ENCODE measurements at regions not wholly inside any gene's neighbourhood (a gene's known extent, or its start where the extent isn't known, plus 50 kb on each side); places are given as distances from the start of the nearest gene placed in this dataset.

GRCh38 chr1:19563324-19564097 is 78.2 kb upstream of the CAPZB start (continued):
- TF ChIP-seq PHB2 (IDR thresholded peaks at IDR 0.05; ENCODE audit: partially characterized antibody) (no peak), TARDBP (CRISPR knock-in tag; IDR thresholded peaks at IDR 0.05) (no peak)

DNA sequence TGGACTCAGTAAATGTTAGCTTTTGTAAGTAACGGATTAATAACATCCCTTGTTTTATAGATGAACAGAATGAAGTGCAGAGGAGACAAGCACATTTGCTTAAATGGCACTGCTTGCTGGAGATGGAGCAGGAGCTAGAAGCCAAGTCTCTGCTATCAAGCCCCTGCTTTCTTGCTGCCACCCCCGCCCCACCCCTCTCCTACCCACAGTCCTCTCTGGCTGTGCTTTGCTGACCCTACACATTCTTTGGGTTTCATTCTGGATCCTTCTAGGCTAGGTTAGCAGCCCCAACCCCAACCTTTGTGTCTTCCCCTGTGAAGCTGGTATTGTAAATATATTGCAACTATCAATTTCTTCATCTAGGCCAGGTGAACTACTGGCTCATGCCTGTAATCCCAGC is 77.5 kb upstream of the CAPZB start:
- POLR2A ChIA-PET, result no interaction called here
- H3K9ac ChIP-seq (ENCODE audit: insufficient read depth, low read depth, low read length), result no peak overlapping the region
- WGBS (ENCODE audit: low lambda C conversion rate), result 29% methylated on average over 2 of the region's 2 CpGs
- 0 out of 2 replicates have a peak, but pooled peaks cover 4% of the 10 kb centered on the region for H3K4me1 ChIP-seq (ENCODE audit: insufficient read depth, low read length)
- peaks cover 1 to 23% of the 10 kb centered on the region in 2 experiments; a peak in 4 of 5 replicates for H3K27me3 ChIP-seq (ENCODE audit: control insufficient read depth in 1 of 2, insufficient read depth in 2 of 2, low read length in 2 of 2)
- no peak overlapping the region for H2AFZ ChIP-seq (ENCODE audit: low read length)
- CTCF ChIA-PET (ENCODE audit: low intra/inter-chr PET ratio, low total read pairs), result no interaction called here
- H4K20me1 ChIP-seq (ENCODE audit: insufficient read depth, low read length), result no peaks in the 10 kb centered on the region
- in situ Hi-C loops (cut with HindIII; ENCODE audit: extremely low pct_ligation_motif_present, low pct_unique_long_range_greater_than_20kb), result no loop called here
- H3K27ac ChIP-seq (ENCODE audit: extremely low read length, insufficient read depth, low read length), result no peak overlapping the region
- H3K79me2 ChIP-seq (ENCODE audit: insufficient read depth, low read length), result no peaks in the 10 kb centered on the region
- H3K4me2 ChIP-seq (ENCODE audit: low read depth, low read length), result no peak overlapping the region
- no peaks in the 10 kb centered on the region for H3K36me3 ChIP-seq (replicated peaks in 1 of 2; ENCODE audit: control insufficient read depth in 1 of 2, insufficient read depth in 2 of 2, low read length in 2 of 2)
- DNase-seq (ENCODE audit: low spot score) (no peak), ATAC-seq (no peak), FAIRE-seq (no peak)
- no peak overlapping the region for H3K4me3 ChIP-seq (replicated peaks in 1 of 3; ENCODE audit: insufficient read depth in 1 of 3, low read depth in 2 of 3, low read length in 3 of 3)
- intact Hi-C loops (cut with micrococcal nuclease; ENCODE audit: unreplicated experiment), result no loop called here
- no TSS peak for BruUV-seq (replicated peaks)
- no peaks in the 10 kb centered on the region for H3K9me3 ChIP-seq (ENCODE audit: low read length)
- no peak for TF ChIP-seq ZNF850 (CRISPR knock-in tag; conservative IDR thresholded peaks at IDR 0.05)
- TF ChIP-seq BCL3 (CRISPR knock-in tag; IDR thresholded peaks at IDR 0.05), result no peak
- no peak for TF ChIP-seq SALL2 (CRISPR knock-in tag; IDR thresholded peaks at IDR 0.05)
- TF ChIP-seq KDM1A (CRISPR knock-in tag; IDR thresholded peaks at IDR 0.05), result no peak
- TF ChIP-seq ZNF160 (CRISPR knock-in tag; IDR thresholded peaks at IDR 0.05), result no peak
- TF ChIP-seq, protein P1, sequence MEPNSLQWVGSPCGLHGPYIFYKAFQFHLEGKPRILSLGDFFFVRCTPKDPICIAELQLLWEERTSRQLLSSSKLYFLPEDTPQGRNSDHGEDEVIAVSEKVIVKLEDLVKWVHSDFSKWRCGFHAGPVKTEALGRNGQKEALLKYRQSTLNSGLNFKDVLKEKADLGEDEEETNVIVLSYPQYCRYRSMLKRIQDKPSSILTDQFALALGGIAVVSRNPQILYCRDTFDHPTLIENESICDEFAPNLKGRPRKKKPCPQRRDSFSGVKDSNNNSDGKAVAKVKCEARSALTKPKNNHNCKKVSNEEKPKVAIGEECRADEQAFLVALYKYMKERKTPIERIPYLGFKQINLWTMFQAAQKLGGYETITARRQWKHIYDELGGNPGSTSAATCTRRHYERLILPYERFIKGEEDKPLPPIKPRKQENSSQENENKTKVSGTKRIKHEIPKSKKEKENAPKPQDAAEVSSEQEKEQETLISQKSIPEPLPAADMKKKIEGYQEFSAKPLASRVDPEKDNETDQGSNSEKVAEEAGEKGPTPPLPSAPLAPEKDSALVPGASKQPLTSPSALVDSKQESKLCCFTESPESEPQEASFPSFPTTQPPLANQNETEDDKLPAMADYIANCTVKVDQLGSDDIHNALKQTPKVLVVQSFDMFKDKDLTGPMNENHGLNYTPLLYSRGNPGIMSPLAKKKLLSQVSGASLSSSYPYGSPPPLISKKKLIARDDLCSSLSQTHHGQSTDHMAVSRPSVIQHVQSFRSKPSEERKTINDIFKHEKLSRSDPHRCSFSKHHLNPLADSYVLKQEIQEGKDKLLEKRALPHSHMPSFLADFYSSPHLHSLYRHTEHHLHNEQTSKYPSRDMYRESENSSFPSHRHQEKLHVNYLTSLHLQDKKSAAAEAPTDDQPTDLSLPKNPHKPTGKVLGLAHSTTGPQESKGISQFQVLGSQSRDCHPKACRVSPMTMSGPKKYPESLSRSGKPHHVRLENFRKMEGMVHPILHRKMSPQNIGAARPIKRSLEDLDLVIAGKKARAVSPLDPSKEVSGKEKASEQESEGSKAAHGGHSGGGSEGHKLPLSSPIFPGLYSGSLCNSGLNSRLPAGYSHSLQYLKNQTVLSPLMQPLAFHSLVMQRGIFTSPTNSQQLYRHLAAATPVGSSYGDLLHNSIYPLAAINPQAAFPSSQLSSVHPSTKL (CRISPR knock-in tag; IDR thresholded peaks at IDR 0.05), result no peak
- TF ChIP-seq, protein P2, sequence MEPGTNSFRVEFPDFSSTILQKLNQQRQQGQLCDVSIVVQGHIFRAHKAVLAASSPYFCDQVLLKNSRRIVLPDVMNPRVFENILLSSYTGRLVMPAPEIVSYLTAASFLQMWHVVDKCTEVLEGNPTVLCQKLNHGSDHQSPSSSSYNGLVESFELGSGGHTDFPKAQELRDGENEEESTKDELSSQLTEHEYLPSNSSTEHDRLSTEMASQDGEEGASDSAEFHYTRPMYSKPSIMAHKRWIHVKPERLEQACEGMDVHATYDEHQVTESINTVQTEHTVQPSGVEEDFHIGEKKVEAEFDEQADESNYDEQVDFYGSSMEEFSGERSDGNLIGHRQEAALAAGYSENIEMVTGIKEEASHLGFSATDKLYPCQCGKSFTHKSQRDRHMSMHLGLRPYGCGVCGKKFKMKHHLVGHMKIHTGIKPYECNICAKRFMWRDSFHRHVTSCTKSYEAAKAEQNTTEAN (CRISPR knock-in tag; conservative IDR thresholded peaks at IDR 0.05), result no peak
- TF ChIP-seq, protein P3, sequence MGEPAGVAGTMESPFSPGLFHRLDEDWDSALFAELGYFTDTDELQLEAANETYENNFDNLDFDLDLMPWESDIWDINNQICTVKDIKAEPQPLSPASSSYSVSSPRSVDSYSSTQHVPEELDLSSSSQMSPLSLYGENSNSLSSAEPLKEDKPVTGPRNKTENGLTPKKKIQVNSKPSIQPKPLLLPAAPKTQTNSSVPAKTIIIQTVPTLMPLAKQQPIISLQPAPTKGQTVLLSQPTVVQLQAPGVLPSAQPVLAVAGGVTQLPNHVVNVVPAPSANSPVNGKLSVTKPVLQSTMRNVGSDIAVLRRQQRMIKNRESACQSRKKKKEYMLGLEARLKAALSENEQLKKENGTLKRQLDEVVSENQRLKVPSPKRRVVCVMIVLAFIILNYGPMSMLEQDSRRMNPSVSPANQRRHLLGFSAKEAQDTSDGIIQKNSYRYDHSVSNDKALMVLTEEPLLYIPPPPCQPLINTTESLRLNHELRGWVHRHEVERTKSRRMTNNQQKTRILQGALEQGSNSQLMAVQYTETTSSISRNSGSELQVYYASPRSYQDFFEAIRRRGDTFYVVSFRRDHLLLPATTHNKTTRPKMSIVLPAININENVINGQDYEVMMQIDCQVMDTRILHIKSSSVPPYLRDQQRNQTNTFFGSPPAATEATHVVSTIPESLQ (CRISPR knock-in tag; conservative IDR thresholded peaks at IDR 0.05), result no peak
- TF ChIP-seq, protein P4, sequence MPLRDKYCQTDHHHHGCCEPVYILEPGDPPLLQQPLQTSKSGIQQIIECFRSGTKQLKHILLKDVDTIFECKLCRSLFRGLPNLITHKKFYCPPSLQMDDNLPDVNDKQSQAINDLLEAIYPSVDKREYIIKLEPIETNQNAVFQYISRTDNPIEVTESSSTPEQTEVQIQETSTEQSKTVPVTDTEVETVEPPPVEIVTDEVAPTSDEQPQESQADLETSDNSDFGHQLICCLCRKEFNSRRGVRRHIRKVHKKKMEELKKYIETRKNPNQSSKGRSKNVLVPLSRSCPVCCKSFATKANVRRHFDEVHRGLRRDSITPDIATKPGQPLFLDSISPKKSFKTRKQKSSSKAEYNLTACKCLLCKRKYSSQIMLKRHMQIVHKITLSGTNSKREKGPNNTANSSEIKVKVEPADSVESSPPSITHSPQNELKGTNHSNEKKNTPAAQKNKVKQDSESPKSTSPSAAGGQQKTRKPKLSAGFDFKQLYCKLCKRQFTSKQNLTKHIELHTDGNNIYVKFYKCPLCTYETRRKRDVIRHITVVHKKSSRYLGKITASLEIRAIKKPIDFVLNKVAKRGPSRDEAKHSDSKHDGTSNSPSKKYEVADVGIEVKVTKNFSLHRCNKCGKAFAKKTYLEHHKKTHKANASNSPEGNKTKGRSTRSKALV (CRISPR knock-in tag; IDR thresholded peaks at IDR 0.05), result no peak
- no peak for TF ChIP-seq ZEB1 (IDR thresholded peaks at IDR 0.05; ENCODE audit: insufficient replicate concordance, low read depth)
